Skeletal muscle tissue (tissue), 3 donors: ENCODE measurements at regions not wholly inside any gene's neighbourhood (a gene's known extent, or its start where the extent isn't known, plus 50 kb on each side); places are given as distances from the start of the nearest gene placed in this dataset.
A peak's percentile ranks its signal among the peaks of the same experiment; 100 is the strongest.
"Not testable (repeated sequence)": the region's sequence is repeated elsewhere in the genome, so short reads cannot be mapped to it uniquely, and the experiment has no call there.

Experiments used
- H3K27ac ChIP-seq: one replicate; pipeline ENCODE4 v1.7.0; 2013; ENCODE audit warnings: mild to moderate bottlenecking, low read depth, low read length, inconsistent platforms
- H3K27me3 ChIP-seq, 3 donors: one replicate each; pipeline ENCODE4 v1.7.0; 2013; ENCODE audit warnings: low read length in 3 of 3; ENCODE audit not compliant: control insufficient read depth in 3 of 3, insufficient read depth in 3 of 3
- H3K36me3 ChIP-seq, 3 donors: one replicate each; pipeline ENCODE4 v1.7.0; 2013; ENCODE audit warnings: low read length in 3 of 3; ENCODE audit not compliant: control insufficient read depth in 3 of 3, insufficient read depth in 3 of 3
- H3K4me1 ChIP-seq, 3 donors: one replicate each; pipeline ENCODE4 v1.7.0; 2013; ENCODE audit warnings: low read length in 3 of 3, mild to moderate bottlenecking in 3 of 3; ENCODE audit not compliant: control insufficient read depth in 3 of 3, insufficient read depth in 3 of 3
- H3K4me3 ChIP-seq, 3 donors: one replicate each; pipeline ENCODE4 v1.7.0; 2013; ENCODE audit warnings: low read length in 3 of 3
- H3K9ac ChIP-seq, 3 donors: one replicate each; pipeline ENCODE4 v1.7.0; 2013; ENCODE audit warnings: low read length in 3 of 3, mild to moderate bottlenecking in 3 of 3, moderate library complexity in 2 of 3, low read depth in 1 of 3
- H3K9me3 ChIP-seq, 3 donors: one replicate each; pipeline ENCODE4 v1.7.0; 2013; ENCODE audit warnings: low read length in 3 of 3; ENCODE audit not compliant: control insufficient read depth in 3 of 3
- donor health status: Osteomylitis.

- peaks cover 2 to 12% (median 3%) of the 10 kb centered on the region in 3 donors for H3K27me3 ChIP-seq
- H3K9me3 ChIP-seq, H3K27ac ChIP-seq, H3K36me3 ChIP-seq, H3K4me1 ChIP-seq, H3K9ac ChIP-seq, H3K4me3 ChIP-seq: not testable (repeated sequence)
Observed at GRCh38 chr3:125762601-125763000, 167.3 kb upstream of the OSBPL11 start.

GRCh38 chr3:125766285-125766826 is 171.1 kb upstream of the OSBPL11 start:
- not testable (repeated sequence) for H3K9me3 ChIP-seq, H3K4me1 ChIP-seq, H3K36me3 ChIP-seq, H3K27ac ChIP-seq, H3K9ac ChIP-seq
- peak overlapping the region; percentile 30 to 65 (median 62) for H3K4me3 ChIP-seq
- peaks cover 2 to 12% (median 3%) of the 10 kb centered on the region in 3 donors for H3K27me3 ChIP-seq

- not testable (repeated sequence) for H3K4me3 ChIP-seq, H3K27ac ChIP-seq, H3K9ac ChIP-seq, H3K36me3 ChIP-seq, H3K4me1 ChIP-seq, H3K9me3 ChIP-seq
- peaks cover 2 to 12% (median 3%) of the 10 kb centered on the region in 3 donors for H3K27me3 ChIP-seq
Observed at GRCh38 chr3:125766931-125767330, 171.6 kb upstream of the OSBPL11 start.

GRCh38 chr3:125767641-125768040 is 172.3 kb upstream of the OSBPL11 start:
- Histone ChIP-seq H3K36me3 (no peaks in the 10 kb centered on the region), H3K27me3 (peaks cover 2 to 12% (median 3%) of the 10 kb centered on the region in 3 donors), H3K9me3 (no peaks in the 10 kb centered on the region), H3K4me1 (no peaks in the 10 kb centered on the region), H3K4me3 (no peak overlapping the region), H3K27ac (no peak overlapping the region), H3K9ac (no peak overlapping the region)

- not testable (repeated sequence) for H3K4me1 ChIP-seq, H3K9ac ChIP-seq, H3K9me3 ChIP-seq, H3K4me3 ChIP-seq, H3K36me3 ChIP-seq, H3K27ac ChIP-seq
- H3K27me3 ChIP-seq: peaks cover 2 to 12% (median 3%) of the 10 kb centered on the region in 3 donors
Observed at GRCh38 chr3:125768821-125769220, 173.5 kb upstream of the OSBPL11 start.

- H3K4me1 ChIP-seq, H3K27ac ChIP-seq, H3K4me3 ChIP-seq, H3K9me3 ChIP-seq, H3K27me3 ChIP-seq, H3K36me3 ChIP-seq, H3K9ac ChIP-seq: not testable (repeated sequence)
Observed at GRCh38 chr3:125771506-125771905, 176.2 kb upstream of the OSBPL11 start.

GRCh38 chr3:125774433-125775034 is 179.2 kb upstream of the OSBPL11 start:
- H3K27ac ChIP-seq, H3K36me3 ChIP-seq, H3K9ac ChIP-seq: not testable (repeated sequence)

GRCh38 chr3:125775106-125775505 is 179.8 kb upstream of the OSBPL11 start:
- H3K4me1 ChIP-seq, H3K36me3 ChIP-seq, H3K9ac ChIP-seq, H3K27ac ChIP-seq, H3K9me3 ChIP-seq, H3K4me3 ChIP-seq, H3K27me3 ChIP-seq: not testable (repeated sequence)

More at GRCh38 chr3:125774433-125775034, 179.2 kb upstream of the OSBPL11 start:
- not testable (repeated sequence) for H3K9me3 ChIP-seq, H3K27me3 ChIP-seq, H3K4me3 ChIP-seq, H3K4me1 ChIP-seq

- not testable (repeated sequence) for H3K4me1 ChIP-seq, H3K4me3 ChIP-seq, H3K9ac ChIP-seq, H3K36me3 ChIP-seq, H3K27me3 ChIP-seq, H3K9me3 ChIP-seq, H3K27ac ChIP-seq
Observed at GRCh38 chr3:125775606-125776294, 180.5 kb upstream of the OSBPL11 start.

- H3K36me3 ChIP-seq: not testable (repeated sequence)
Observed at GRCh38 chr3:125779276-125779675, 184.0 kb upstream of the OSBPL11 start.

More at GRCh38 chr3:125779276-125779675, 184.0 kb upstream of the OSBPL11 start:
- H3K9ac ChIP-seq, H3K4me1 ChIP-seq, H3K9me3 ChIP-seq, H3K4me3 ChIP-seq, H3K27ac ChIP-seq, H3K27me3 ChIP-seq: not testable (repeated sequence)
